ENCODE measurements at regions not wholly inside any gene's neighbourhood (a gene's known extent, or its start where the extent isn't known, plus 50 kb on each side); places are given as distances from the start of the nearest gene placed in this dataset.

- no peak overlapping the region for H3K4me3 ChIP-seq (ENCODE audit: low read depth, low read length)
- TF ChIP-seq CTCF (IDR thresholded peaks at IDR 0.05; ENCODE audit: low read depth, low read length) (no peak), MAX (IDR thresholded peaks at IDR 0.05; ENCODE audit: low read depth, low read length) (no peak), MYC (IDR thresholded peaks at IDR 0.05; ENCODE audit: low read depth, low read length) (no peak), POLR2A (IDR thresholded peaks at IDR 0.05; ENCODE audit: extremely low read depth, insufficient read length) (no peak)
- no peak for DNase-seq (ENCODE audit: low read depth)
Measured at GRCh38 chr12:116647813-116648212, 88.6 kb downstream of the MAP1LC3B2 start.

- no peak overlapping the region for H3K4me3 ChIP-seq (ENCODE audit: low read depth, low read length)
- no peak for DNase-seq (ENCODE audit: low read depth)
- TF ChIP-seq MAX (IDR thresholded peaks at IDR 0.05; ENCODE audit: low read depth, low read length), result no peak
- no peak for TF ChIP-seq CTCF (IDR thresholded peaks at IDR 0.05; ENCODE audit: low read depth, low read length)
- no peak for TF ChIP-seq MYC (IDR thresholded peaks at IDR 0.05; ENCODE audit: low read depth, low read length)
- TF ChIP-seq POLR2A (IDR thresholded peaks at IDR 0.05; ENCODE audit: extremely low read depth, insufficient read length), result no peak
Measured at GRCh38 chr12:116646901-116647300, 87.7 kb downstream of the MAP1LC3B2 start.

GRCh38 chr12:116644806-116645205, 85.6 kb downstream of the MAP1LC3B2 start:
- TF ChIP-seq MYC (IDR thresholded peaks at IDR 0.05; ENCODE audit: low read depth, low read length) (no peak), POLR2A (IDR thresholded peaks at IDR 0.05; ENCODE audit: extremely low read depth, insufficient read length) (no peak), CTCF (IDR thresholded peaks at IDR 0.05; ENCODE audit: low read depth, low read length) (no peak), MAX (IDR thresholded peaks at IDR 0.05; ENCODE audit: low read depth, low read length) (no peak)
- no peak overlapping the region for H3K4me3 ChIP-seq (ENCODE audit: low read depth, low read length)
- no peak for DNase-seq (ENCODE audit: low read depth)

- DNase-seq (ENCODE audit: low read depth), result peak; percentile 86
- peak overlapping the region; percentile 35 for H3K4me3 ChIP-seq (ENCODE audit: low read depth, low read length)
- TF ChIP-seq CTCF (IDR thresholded peaks at IDR 0.05; ENCODE audit: low read depth, low read length), result no peak
- TF ChIP-seq POLR2A (IDR thresholded peaks at IDR 0.05; ENCODE audit: extremely low read depth, insufficient read length), result no peak
- TF ChIP-seq MYC (IDR thresholded peaks at IDR 0.05; ENCODE audit: low read depth, low read length), result no peak
- no peak for TF ChIP-seq MAX (IDR thresholded peaks at IDR 0.05; ENCODE audit: low read depth, low read length)
Measured at GRCh38 chr12:116642683-116643082, 83.5 kb downstream of the MAP1LC3B2 start.

GRCh38 chr12:116642106-116642505, 82.9 kb downstream of the MAP1LC3B2 start:
- no peak for TF ChIP-seq MAX (IDR thresholded peaks at IDR 0.05; ENCODE audit: low read depth, low read length)
- TF ChIP-seq CTCF (IDR thresholded peaks at IDR 0.05; ENCODE audit: low read depth, low read length), result no peak
- no peak for TF ChIP-seq POLR2A (IDR thresholded peaks at IDR 0.05; ENCODE audit: extremely low read depth, insufficient read length)
- TF ChIP-seq MYC (IDR thresholded peaks at IDR 0.05; ENCODE audit: low read depth, low read length), result no peak
- peak; percentile 77 for DNase-seq (ENCODE audit: low read depth)
- peak overlapping the region; percentile 35 for H3K4me3 ChIP-seq (ENCODE audit: low read depth, low read length)

GRCh38 chr12:116640281-116640680, 81.1 kb downstream of the MAP1LC3B2 start:
- TF ChIP-seq MYC (IDR thresholded peaks at IDR 0.05; ENCODE audit: low read depth, low read length) (no peak), MAX (IDR thresholded peaks at IDR 0.05; ENCODE audit: low read depth, low read length) (no peak), POLR2A (IDR thresholded peaks at IDR 0.05; ENCODE audit: extremely low read depth, insufficient read length) (no peak), CTCF (IDR thresholded peaks at IDR 0.05; ENCODE audit: low read depth, low read length) (no peak)
- no peak overlapping the region for H3K4me3 ChIP-seq (ENCODE audit: low read depth, low read length)
- no peak for DNase-seq (ENCODE audit: low read depth)
